BE2C (cell line): ENCODE measurements at regions not wholly inside any gene's neighbourhood (a gene's known extent, or its start where the extent isn't known, plus 50 kb on each side); places are given as distances from the start of the nearest gene placed in this dataset.

Source experiments
- DNase-seq: peaks from one replicate; pipeline ENCODE4 v3.0.0-alpha.2; 2020
- H3K27me3 ChIP-seq: fragments of 250-450 bp; sonication (Bioruptor Pico); 2 replicates; pipeline ENCODE4 v1.5.1; 2020; ENCODE audit warnings: mild to moderate bottlenecking
- H3K36me3 ChIP-seq: fragments of 250-450 bp; sonication (Bioruptor Pico); 2 replicates; pipeline ENCODE4 v1.5.1; 2020; ENCODE audit warnings: mild to moderate bottlenecking
- H3K4me1 ChIP-seq: fragments of 250-450 bp; sonication (Bioruptor Pico); 2 replicates; pipeline ENCODE4 v1.5.1; 2020
- H3K4me3 ChIP-seq: 2 replicates; pipeline ENCODE4 v1.5.1; 2011; ENCODE audit warnings: low read depth, low read length
- H3K9me3 ChIP-seq: fragments of 250-450 bp; sonication (Bioruptor Pico); 2 replicates; pipeline ENCODE4 v1.5.1; 2020
- TF ChIP-seq, protein P1 (sequence below): IDR thresholded peaks from 2 replicates; pipeline ENCODE4 v1.5.1; 2012; ENCODE audit warnings: mild to moderate bottlenecking, low read depth, low read length

DNA sequence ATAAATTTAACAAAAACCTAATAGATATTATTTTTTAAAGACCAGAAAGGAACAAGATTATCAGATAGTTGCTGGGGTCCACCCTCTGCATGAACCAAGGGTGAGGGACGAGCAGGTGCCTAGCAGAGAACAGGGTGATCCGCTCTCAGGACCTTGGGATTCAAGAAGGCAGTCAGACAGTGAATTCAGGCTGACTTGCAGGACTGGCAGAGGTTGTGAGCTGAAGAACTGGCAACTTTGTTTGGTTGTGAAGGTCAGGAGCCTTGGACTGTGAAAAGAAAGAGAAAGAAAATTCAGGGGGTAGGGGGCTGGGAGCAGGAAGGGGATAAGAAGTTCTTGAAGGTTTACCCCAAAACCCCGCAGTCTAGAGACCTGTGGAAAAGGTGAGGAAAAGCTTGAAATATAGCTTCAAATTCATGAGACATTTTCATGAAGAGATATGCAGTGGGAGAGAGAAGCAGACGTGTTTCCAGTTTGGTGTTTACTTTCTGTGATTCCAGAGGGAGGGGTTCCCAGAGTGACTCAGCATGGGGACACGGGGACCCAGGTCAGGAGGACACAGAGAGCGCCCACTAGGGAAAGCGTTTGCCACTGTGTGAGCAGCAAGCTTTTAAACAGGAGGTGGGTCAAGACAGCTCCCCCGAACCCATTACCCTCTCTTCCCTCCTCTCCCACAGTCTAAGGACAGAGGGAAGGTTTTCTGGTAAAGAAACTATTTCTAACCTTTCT lies 217.2 kb upstream of the UMPS start:
- H3K36me3 ChIP-seq, result peaks cover 2% of the 10 kb centered on the region
- no peak overlapping the region for H3K4me3 ChIP-seq
- no peaks in the 10 kb centered on the region for H3K27me3 ChIP-seq
- H3K9me3 ChIP-seq, result no peaks in the 10 kb centered on the region
- TF ChIP-seq, protein P1, sequence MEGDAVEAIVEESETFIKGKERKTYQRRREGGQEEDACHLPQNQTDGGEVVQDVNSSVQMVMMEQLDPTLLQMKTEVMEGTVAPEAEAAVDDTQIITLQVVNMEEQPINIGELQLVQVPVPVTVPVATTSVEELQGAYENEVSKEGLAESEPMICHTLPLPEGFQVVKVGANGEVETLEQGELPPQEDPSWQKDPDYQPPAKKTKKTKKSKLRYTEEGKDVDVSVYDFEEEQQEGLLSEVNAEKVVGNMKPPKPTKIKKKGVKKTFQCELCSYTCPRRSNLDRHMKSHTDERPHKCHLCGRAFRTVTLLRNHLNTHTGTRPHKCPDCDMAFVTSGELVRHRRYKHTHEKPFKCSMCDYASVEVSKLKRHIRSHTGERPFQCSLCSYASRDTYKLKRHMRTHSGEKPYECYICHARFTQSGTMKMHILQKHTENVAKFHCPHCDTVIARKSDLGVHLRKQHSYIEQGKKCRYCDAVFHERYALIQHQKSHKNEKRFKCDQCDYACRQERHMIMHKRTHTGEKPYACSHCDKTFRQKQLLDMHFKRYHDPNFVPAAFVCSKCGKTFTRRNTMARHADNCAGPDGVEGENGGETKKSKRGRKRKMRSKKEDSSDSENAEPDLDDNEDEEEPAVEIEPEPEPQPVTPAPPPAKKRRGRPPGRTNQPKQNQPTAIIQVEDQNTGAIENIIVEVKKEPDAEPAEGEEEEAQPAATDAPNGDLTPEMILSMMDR, result no peak
- H3K4me1 ChIP-seq, result no peaks in the 10 kb centered on the region
- no peak for DNase-seq

DNA sequence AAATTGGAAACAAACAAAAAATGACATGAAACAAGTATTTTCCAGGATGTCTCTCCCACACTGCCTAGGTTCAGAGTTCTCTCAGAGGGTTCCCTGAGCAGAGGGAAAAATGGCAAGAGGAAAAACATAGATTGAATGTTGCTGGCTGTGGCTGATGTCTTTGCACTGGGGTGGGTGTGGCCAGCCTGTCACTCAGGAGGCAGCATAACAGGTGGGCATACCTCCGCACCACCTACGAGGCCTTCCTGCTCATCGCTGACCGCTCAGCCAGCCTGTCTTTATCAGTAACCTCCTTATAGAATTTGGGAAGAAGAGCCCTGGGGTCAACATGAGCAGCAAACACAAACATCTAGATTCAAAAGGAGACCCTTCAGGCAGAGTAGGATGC lies 216.6 kb upstream of the UMPS start:
- H3K27me3 ChIP-seq, result no peaks in the 10 kb centered on the region
- TF ChIP-seq, protein P1, result no peak

DNA sequence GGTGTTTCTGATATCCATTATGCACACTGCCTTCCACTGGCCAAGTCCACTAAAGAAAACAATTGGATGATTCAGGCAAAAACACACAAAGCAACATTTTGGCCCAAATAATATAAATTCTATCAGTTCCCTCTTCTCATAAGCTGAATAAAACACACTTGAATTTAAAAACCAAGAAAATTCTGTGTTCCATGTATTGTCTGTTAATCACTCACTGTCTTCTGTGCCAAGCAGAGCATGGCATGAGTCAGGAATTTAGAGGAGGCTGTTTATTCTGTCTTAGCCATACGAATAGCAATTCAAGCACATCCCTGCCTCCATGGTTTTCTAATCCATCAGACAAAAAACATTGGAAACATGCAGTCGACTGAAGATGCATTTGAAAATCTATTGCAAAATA lies 215.6 kb upstream of the UMPS start:
- no peaks in the 10 kb centered on the region for H3K9me3 ChIP-seq
- H3K4me3 ChIP-seq, result no peak overlapping the region
- TF ChIP-seq, protein P1, result no peak
- 0 out of 2 replicates have a peak, but pooled peaks cover 2% of the 10 kb centered on the region for H3K36me3 ChIP-seq
- no peaks in the 10 kb centered on the region for H3K27me3 ChIP-seq
- no peaks in the 10 kb centered on the region for H3K4me1 ChIP-seq
- no peak for DNase-seq

More for the DNA sequence above, 216.6 kb upstream of the UMPS start:
- Histone ChIP-seq H3K36me3 (peaks cover 2% of the 10 kb centered on the region; the same call in 1 of the 2 replicates), H3K9me3 (no peaks in the 10 kb centered on the region), H3K4me1 (no peaks in the 10 kb centered on the region), H3K4me3 (no peak overlapping the region)
- DNase-seq, result no peak

GRCh38 chr3:124516333-124516732 lies 213.9 kb upstream of the UMPS start:
- Histone ChIP-seq H3K27me3 (no peaks in the 10 kb centered on the region), H3K4me3 (no peak overlapping the region), H3K36me3 (0 out of 2 replicates have a peak, but pooled peaks cover 2% of the 10 kb centered on the region), H3K9me3 (no peaks in the 10 kb centered on the region), H3K4me1 (no peaks in the 10 kb centered on the region)
- no peak for DNase-seq
- TF ChIP-seq, protein P1, result no peak

DNA sequence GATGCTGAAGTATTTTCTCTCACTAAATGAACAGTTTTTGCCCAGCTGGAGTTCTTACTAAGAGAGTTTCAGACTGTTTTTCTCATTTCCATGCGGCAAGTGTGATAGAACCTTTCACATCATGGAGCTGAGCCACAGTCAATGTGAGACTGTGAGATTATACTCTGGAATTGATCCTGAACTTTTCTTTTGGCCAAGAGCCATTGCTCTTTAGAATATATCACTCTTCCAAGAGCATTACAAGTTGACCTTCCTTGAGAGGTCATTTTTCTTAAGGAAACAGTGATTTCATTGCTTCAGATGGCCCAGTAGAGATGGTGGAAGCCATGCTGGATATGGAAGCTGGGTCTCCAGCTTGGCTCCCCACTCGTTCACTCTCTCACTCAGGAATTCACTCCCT lies 212.9 kb upstream of the UMPS start:
- Histone ChIP-seq H3K27me3 (no peaks in the 10 kb centered on the region), H3K4me3 (no peak overlapping the region), H3K4me1 (no peaks in the 10 kb centered on the region), H3K9me3 (no peaks in the 10 kb centered on the region), H3K36me3 (no peaks in the 10 kb centered on the region)
- TF ChIP-seq, protein P1, result no peak
- no peak for DNase-seq

GRCh38 chr3:124518350-124518749 lies 211.9 kb upstream of the UMPS start:
- Histone ChIP-seq H3K9me3 (no peaks in the 10 kb centered on the region), H3K4me1 (no peaks in the 10 kb centered on the region), H3K36me3 (no peaks in the 10 kb centered on the region), H3K4me3 (no peak overlapping the region), H3K27me3 (no peaks in the 10 kb centered on the region)
- no peak for DNase-seq
- TF ChIP-seq, protein P1, result no peak
